HG03103 (cell line): ENCODE measurements at regions not wholly inside any gene's neighbourhood (a gene's known extent, or its start where the extent isn't known, plus 50 kb on each side); places are given as distances from the start of the nearest gene placed in this dataset.
"Not testable (repeated sequence)": the region's sequence is repeated elsewhere in the genome, so short reads cannot be mapped to it uniquely, and the experiment has no call there.

Experiments
- ATAC-seq: cut with Tn5 transposase; IDR thresholded peaks from one replicate; pipeline ENCODE4 v1.9.1; 2021; ENCODE audit warnings: low read depth; ENCODE audit not compliant: unreplicated experiment

GRCh38 chr22:47547881-47548650 is 785.6 kb downstream of the TBC1D22A start:
- ATAC-seq: no peak

- ATAC-seq: no peak
Measured at GRCh38 chr22:47547239-47547661, 784.8 kb downstream of the TBC1D22A start.

- no peak for ATAC-seq
Measured at GRCh38 chr22:47544696-47545095, 782.2 kb downstream of the TBC1D22A start.

GRCh38 chr22:47543447-47543846 is 781.0 kb downstream of the TBC1D22A start:
- ATAC-seq: no peak

GRCh38 chr22:47540011-47540410 is 777.6 kb downstream of the TBC1D22A start:
- ATAC-seq: no peak

GRCh38 chr22:47539374-47539773 is 776.9 kb downstream of the TBC1D22A start:
- ATAC-seq: no peak

- no peak for ATAC-seq
Measured at GRCh38 chr22:47535681-47536080, 773.2 kb downstream of the TBC1D22A start.

- no peak for ATAC-seq
Measured at GRCh38 chr22:47534804-47535410, 772.5 kb downstream of the TBC1D22A start.

- ATAC-seq: no peak
Measured at GRCh38 chr22:47533961-47534803, 771.7 kb downstream of the TBC1D22A start.

GRCh38 chr22:47517062-47517461 is 754.6 kb downstream of the TBC1D22A start:
- ATAC-seq: no peak

- no peak for ATAC-seq
Measured at GRCh38 chr22:47515384-47516125, 753.1 kb downstream of the TBC1D22A start.

- ATAC-seq: no peak
Measured at GRCh38 chr22:47512617-47513016, 750.2 kb downstream of the TBC1D22A start.

GRCh38 chr22:47504962-47505361 is 742.5 kb downstream of the TBC1D22A start:
- no peak for ATAC-seq

- ATAC-seq: no peak
Measured at GRCh38 chr22:47498969-47499495, 736.6 kb downstream of the TBC1D22A start.

GRCh38 chr22:47497666-47498065 is 735.2 kb downstream of the TBC1D22A start:
- ATAC-seq: no peak

GRCh38 chr22:47495110-47495509 is 732.7 kb downstream of the TBC1D22A start:
- no peak for ATAC-seq

GRCh38 chr22:47488131-47488530 is 725.7 kb downstream of the TBC1D22A start:
- ATAC-seq: not testable (repeated sequence)

GRCh38 chr22:47486569-47487312 is 724.3 kb downstream of the TBC1D22A start:
- ATAC-seq: no peak

GRCh38 chr22:47484960-47485569 is 722.6 kb downstream of the TBC1D22A start:
- no peak for ATAC-seq
